RKO (cell line): ENCODE measurements at regions not wholly inside any gene's neighbourhood (a gene's known extent, or its start where the extent isn't known, plus 50 kb on each side); places are given as distances from the start of the nearest gene placed in this dataset.
"Not testable (repeated sequence)": the region's sequence is repeated elsewhere in the genome, so short reads cannot be mapped to it uniquely, and the experiment has no call there.

Source experiments
- DNase-seq: peaks from one replicate; pipeline ENCODE4 v3.0.0-alpha.2; 2016; ENCODE audit warnings: low spot score

GRCh38 chr2:20499387-20499786 is 52.5 kb downstream of the RHOB start:
- DNase-seq = no peak

DNA sequence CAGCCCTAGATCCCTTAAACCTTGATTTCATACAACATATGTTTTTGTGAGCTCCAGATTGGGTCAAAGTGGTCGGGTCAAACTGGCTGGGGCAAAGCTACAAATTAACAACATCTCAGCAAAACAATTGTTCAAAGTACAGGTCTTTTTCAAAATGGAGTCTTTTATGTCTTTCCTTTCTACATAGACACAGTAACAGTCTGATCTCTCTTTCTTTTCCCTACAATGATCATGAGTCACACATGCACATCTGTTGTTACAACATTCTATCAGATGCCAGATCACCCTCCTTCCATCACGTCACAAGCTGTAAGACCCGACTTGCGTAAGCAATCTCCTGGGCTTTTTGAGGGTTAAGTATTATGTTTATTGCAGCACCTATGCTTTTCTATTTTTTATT is 55.1 kb downstream of the RHOB start:
- peak; percentile 61 for DNase-seq

- DNase-seq = not testable (repeated sequence)
Measured at GRCh38 chr2:20502496-20502895, 55.6 kb downstream of the RHOB start.

- no peak for DNase-seq
Measured at GRCh38 chr2:20504174-20504573, 57.3 kb downstream of the RHOB start.

DNA sequence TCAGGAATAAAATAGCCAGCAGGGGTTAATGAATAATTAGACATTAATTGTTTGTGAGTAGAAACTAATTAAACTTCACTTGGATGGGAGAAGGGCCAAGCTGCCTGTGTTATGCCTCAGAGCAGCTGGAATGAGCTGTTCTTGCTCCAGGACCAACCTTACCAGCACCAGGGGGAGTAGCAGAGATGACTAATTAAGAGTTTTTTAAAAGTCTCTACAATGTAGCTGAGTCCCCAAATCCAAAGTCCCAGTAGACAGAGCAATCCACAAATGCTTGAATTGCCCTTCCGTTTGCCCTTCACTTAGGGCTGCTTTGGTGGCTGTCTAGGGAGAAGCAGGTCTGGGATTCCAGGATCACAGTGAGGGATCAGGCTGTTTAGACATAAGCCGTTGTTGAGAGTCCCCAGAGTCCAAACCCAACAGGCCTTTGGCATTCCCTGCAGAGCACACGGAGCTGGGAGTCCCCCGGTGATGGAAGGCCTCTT is 59.4 kb downstream of the RHOB start:
- peak; percentile 36 for DNase-seq

GRCh38 chr2:20507166-20507692 is 60.4 kb downstream of the RHOB start:
- peak; percentile 22 for DNase-seq

DNA sequence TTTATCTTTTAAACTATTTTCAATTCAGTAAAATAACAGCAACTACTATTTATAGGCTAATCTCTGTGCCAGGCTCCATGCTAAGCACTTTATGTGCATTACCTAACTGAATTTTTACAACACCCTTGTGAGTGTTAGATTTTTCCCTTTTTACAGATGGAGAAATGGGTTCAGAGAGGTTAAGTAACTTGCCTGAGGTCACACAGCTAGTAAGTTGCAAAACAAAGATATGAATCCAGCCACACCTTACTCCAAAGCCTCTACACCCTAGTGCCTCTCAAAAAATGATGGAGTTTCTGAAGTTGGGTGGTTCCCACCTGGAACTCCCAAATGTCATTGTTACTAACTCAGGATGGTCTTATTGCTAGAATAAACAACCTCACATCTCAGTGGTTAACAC is 60.8 kb downstream of the RHOB start:
- no peak for DNase-seq

DNA sequence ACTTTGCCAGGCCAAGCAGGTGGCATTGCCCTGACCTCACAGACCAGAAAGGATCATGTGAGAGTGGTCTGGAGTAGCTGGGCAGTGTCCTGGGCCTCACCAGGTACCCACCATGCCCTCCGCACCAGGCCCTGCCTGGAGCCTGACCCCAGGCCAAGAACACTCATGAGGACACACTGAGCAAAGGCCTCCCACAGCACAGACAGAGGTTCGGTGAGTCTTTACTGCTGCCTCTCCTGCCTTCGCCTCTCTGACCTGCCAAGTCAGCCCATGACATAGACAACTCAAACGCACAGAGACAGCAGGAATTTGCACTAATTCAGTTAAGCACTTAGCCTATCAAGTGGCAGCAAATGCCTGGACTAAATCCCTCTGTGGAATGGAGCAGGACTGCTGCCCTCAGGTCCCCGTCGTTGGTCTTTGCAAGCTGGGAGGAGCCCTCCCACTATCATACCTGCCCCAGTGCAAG is 62.5 kb downstream of the RHOB start:
- no peak for DNase-seq

- peak; percentile 24 for DNase-seq
Measured at GRCh38 chr2:20509770-20510490, 63.1 kb downstream of the RHOB start.

DNA sequence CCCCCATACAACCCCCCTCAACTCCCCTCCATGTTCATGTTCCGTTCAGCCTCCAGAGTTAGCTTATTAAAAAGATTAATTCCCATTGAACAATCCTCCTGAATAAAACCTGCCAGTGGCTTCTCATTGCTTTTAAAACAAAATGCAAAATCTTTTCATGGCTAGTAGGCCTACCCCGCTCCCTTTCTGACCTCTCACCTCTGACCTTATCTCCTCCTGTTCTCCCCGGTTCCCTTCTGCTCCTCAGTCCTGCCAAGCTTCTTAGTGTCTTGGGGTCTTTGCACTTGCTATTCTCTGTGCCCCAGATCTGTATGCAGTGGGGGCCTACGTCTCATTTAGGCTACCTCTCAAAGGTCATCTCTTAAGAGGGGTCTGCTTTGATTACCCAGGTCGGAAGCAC is 64.3 kb downstream of the RHOB start:
- no peak for DNase-seq

GRCh38 chr2:20512061-20512605 is 65.3 kb downstream of the RHOB start:
- DNase-seq = no peak

- no peak for DNase-seq
Measured at GRCh38 chr2:20513946-20514345, 67.1 kb downstream of the RHOB start.

DNA sequence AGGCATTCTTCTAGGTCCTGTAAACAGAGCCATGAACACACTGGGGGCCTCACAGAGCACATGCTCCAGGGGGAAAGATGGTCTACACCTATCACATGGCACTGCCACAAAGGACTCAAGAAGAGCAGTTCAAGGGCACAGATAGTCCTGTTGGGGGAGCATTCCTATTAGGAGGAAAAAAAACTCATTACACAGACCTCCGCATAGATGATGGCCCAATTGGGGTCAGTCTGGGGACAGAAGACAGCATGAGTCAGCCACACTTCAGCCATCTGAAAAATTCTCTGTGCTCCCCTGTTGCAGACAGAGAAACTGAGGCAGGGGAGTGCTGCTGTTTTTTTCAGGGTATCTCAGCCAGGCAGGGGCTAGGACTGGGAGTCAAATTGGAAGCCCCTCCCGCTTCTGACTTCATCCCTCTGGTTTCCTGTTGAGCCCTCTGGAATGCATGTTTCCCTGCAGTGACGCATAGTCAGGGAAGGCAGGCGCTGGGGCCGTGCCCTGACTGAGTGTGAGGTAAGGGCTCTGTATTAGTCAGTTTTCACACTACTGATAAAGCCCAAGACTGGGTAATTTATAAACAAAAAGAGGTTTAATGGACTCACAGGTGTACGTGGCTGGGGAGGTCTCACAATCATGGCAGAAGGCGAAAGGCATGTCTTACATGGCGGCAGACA is 67.9 kb downstream of the RHOB start:
- peak; percentile 91 for DNase-seq

DNA sequence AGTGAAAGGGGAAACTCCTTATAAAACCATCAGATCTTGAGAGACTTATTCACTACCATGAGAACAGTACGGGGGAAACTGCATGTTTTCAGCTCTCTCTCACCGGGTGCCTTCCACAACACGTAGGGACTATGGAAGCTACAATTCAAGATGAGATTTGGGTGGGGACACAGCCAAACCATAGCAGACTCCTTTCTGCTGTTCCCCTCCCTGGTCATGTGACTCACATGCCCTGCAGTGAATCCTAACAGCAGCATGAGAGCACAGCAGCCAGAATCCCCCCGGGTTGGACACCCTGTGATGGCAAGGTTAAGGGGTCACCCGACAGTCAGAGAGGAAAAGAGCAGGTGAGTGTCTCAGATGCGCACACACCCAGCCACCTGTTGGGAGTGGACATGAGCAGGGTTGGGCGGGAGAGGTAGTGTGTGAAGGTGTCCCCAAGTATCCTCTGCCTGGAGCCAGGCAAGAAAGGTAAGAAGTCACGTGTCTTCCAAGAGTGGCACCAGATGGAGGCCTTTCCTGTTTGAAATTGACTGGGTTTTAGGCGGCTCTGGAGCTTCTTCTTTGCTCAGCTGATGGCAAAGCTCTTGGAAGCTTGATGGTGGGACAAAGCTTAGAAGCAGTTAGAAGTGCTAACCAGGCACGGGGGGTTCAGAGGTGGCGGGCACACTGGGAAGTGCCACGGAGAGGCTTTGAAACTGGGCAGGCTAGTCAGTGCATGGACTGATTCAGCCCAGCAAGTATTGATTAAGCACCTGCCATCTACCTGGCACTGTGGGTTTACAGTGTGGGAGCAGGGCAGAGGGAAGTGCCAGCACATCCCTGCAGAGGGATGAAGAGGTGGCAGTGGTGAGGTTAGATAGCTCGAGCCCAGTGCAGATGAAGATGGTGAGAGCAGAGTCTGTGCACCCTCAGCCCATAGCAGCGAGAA is 68.7 kb downstream of the RHOB start:
- DNase-seq = no peak

GRCh38 chr2:20516291-20516645 is 69.4 kb downstream of the RHOB start:
- DNase-seq = no peak

GRCh38 chr2:20516646-20517341 is 69.9 kb downstream of the RHOB start:
- no peak for DNase-seq

DNA sequence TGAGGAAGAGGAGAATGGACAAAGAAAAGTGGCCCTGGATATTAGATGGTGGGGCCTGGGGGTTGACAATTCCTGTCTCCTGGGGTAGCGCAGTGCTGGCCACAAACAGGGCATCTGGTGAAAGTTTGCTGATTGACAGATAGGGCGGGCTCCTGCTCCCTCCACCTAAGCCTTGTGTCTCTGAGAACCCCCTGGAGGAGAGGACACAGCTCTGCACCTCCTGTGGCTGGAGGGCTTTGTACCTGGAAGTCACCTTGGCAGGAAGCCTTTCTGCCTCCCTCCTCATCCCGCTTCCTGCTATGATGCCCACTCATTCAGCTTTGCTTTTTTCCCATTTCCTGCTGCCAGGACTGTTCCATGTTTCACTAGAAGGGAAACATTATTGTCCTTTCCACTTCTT is 72.4 kb downstream of the RHOB start:
- no peak for DNase-seq

DNA sequence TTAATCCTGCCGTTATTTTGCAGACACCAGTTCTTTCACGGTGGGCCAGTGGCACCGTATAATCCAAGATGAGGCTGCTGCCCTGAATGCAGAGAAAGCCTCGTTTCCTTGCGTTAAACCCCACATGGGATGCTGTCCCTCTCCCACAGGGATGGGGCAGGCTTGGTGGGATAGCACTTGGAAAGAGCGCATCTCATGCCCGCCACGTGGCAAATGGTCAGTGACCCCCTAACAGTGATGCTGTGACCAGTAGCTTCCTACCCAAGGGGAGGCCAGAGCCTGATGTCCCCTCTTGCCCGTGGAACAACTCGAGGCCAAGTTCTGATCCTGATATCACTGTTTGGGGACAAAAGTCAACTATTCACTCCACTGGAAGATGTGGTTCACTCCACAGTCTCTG is 73.3 kb downstream of the RHOB start:
- no peak for DNase-seq

DNA sequence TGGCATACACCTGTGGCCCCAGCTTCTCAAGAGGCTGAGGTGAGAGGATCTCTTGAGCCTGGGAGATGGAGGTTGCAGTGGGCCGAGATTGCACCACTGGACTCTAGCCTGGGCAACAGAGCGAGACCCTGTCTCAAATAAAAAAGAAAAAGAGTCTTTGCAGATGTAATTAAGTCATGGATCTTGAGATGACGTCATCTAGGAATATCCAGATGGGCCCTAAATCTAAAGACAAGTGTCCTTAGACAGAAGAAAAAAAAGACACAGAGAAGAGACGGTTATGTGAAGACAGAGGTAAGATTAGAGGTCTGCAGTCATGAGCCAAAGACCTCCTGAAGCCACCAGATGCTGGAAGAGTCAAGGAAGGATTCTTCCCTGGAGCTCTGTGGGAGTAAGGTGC is 74.3 kb downstream of the RHOB start:
- no peak for DNase-seq

GRCh38 chr2:20521682-20522189 is 74.9 kb downstream of the RHOB start:
- no peak for DNase-seq
